Spleen (tissue), 11 donors: ENCODE measurements at regions not wholly inside any gene's neighbourhood (a gene's known extent, or its start where the extent isn't known, plus 50 kb on each side); places are given as distances from the start of the nearest gene placed in this dataset.

Experiments
- DNase-seq: peaks from one replicate; pipeline ENCODE4 v3.0.0-alpha.2; 2020
- H3K27ac ChIP-seq, 8 donors: fragments of 200-600 bp; sonication (generic) in 7 of 8; 1 replicate in 4 of 8; 2 replicates in 4 of 8; pipeline versions ENCODE4 v1.5.0 to v1.8.0; 2016 to 2021; ENCODE audit warnings: inconsistent platforms in 4 of 8, mild to moderate bottlenecking in 4 of 8, moderate library complexity in 1 of 8
- H3K27me3 ChIP-seq, 7 donors: fragments of 200-600 bp; sonication (generic) in 6 of 7; replicated peaks in 1 of 7; 1 replicate in 4 of 7; 2 replicates in 3 of 7; pipeline versions ENCODE4 v1.5.0 to v1.8.0; 2016 to 2021; ENCODE audit warnings: inconsistent platforms in 3 of 7, mild to moderate bottlenecking in 1 of 7
- H3K36me3 ChIP-seq, 6 donors: fragments of 200-600 bp; sonication (generic) in 5 of 6; 1 replicate in 4 of 6; 2 replicates in 2 of 6; pipeline versions ENCODE4 v1.5.0 to v1.8.0; 2016 to 2021; ENCODE audit warnings: inconsistent platforms in 2 of 6
- H3K4me1 ChIP-seq, 6 donors: fragments of 200-600 bp; sonication (generic) in 5 of 6; 1 replicate in 3 of 6; 2 replicates in 3 of 6; pipeline versions ENCODE4 v1.5.0 to v1.8.0; 2016 to 2021; ENCODE audit warnings: inconsistent platforms in 3 of 6
- H3K4me3 ChIP-seq, 8 donors: fragments of 200-600 bp; sonication (generic) in 7 of 8; 1 replicate in 4 of 8; 2 replicates in 4 of 8; pipeline versions ENCODE4 v1.5.0 to v1.8.0; 2016 to 2021; ENCODE audit warnings: inconsistent platforms in 4 of 8, mild to moderate bottlenecking in 4 of 8, moderate library complexity in 2 of 8
- H3K9me3 ChIP-seq, 8 donors: fragments of 200-600 bp; sonication (generic) in 7 of 8; 1 replicate in 4 of 8; 2 replicates in 4 of 8; pipeline versions ENCODE4 v1.5.0 to v1.8.0; 2016 to 2021; ENCODE audit warnings: inconsistent platforms in 4 of 8
- POLR2A ChIP-seq, 3 donors: fragments of 450-650 bp; IDR thresholded peaks; one replicate each; pipeline ENCODE4 v1.5.1; 2017; ENCODE audit warnings: antibody characterized with exemption in 3 of 3, mild to moderate bottlenecking in 1 of 3
- POLR2AphosphoS5 ChIP-seq, 3 donors: sonication (generic); formaldehyde crosslinking; IDR thresholded peaks; one replicate each; pipeline ENCODE4 v1.5.1; 2017; ENCODE audit warnings: antibody characterized with exemption in 3 of 3
- WGBS, 5 donors: extraction: QIAGEN DNeasy Blood & Tissue Kit in 3 of 5; methylation state at CpG; one replicate each; pipeline versions ENCODE4 v1.1.5 to v1.1.7; 2013 to 2018; 5-methylcytosine and 5-hydroxymethylcytosine counted together
- intact Hi-C: fragments of 100-400 bp; cut with DNase I; formaldehyde crosslinking; loops from one replicate; pipeline ENCODE4 v1.15.0; 2023; ENCODE audit warnings: low total_unique reads
- TF ChIP-seq, protein P1 (sequence below), 11 experiments: fragments of 200-600 bp in 7 of 11; fragments of 450-650 bp in 4 of 11; sonication (generic) in 4 of 11; IDR thresholded peaks in 8 of 11; conservative IDR thresholded peaks in 3 of 11; 1 replicate in 7 of 11; 2 replicates in 4 of 11; pipeline versions ENCODE4 v1.4.0 to v1.8.0; 2016 to 2021; ENCODE audit warnings: antibody characterized with exemption in 11 of 11, inconsistent platforms in 4 of 11, mild to moderate bottlenecking in 1 of 11
- donor health status: healthy with polysubstance abuse.
- donor health status: DM: no; HTN: no; CAD: no; lungs with moderate emphysema.
- donor health status: DM: no; HTN: no; CAD: no.
- donor health status: Bipolar disorder and iron deficiency.
- donor health status: healthy.
- donor health status: DM: no; HTN: no; CAD: no.
- donor health status: DM: yes; HTN: yes; CAD: no.

DNA sequence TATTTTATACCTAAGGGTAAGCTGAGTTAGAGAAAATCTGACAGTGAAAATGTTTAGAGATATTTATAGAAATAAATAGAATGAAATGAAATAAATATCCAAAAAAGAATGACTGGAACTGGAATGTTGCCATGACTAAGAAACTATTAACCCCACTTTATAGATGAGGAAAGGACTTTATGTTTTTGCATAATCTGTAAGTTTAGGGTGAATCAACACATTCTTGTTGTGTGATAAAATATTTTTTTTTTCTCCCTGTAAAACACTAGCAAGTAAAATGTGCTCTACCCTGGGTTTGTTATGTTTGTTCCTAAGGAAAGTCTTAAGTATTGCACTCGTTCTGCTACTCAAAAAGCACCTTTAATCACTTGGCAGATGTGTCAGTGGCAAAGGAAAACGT, 83.8 kb upstream of the KL start:
- Histone ChIP-seq H3K9me3 (peaks cover 0 to 14% (median 6%) of the 10 kb centered on the region in 8 donors), H3K36me3 (no peaks in the 10 kb centered on the region), H3K27ac (no peak overlapping the region), H3K27me3 (no peaks in the 10 kb centered on the region), H3K4me1 (no peaks in the 10 kb centered on the region), H3K4me3 (no peak overlapping the region)
- TF ChIP-seq, protein P1, sequence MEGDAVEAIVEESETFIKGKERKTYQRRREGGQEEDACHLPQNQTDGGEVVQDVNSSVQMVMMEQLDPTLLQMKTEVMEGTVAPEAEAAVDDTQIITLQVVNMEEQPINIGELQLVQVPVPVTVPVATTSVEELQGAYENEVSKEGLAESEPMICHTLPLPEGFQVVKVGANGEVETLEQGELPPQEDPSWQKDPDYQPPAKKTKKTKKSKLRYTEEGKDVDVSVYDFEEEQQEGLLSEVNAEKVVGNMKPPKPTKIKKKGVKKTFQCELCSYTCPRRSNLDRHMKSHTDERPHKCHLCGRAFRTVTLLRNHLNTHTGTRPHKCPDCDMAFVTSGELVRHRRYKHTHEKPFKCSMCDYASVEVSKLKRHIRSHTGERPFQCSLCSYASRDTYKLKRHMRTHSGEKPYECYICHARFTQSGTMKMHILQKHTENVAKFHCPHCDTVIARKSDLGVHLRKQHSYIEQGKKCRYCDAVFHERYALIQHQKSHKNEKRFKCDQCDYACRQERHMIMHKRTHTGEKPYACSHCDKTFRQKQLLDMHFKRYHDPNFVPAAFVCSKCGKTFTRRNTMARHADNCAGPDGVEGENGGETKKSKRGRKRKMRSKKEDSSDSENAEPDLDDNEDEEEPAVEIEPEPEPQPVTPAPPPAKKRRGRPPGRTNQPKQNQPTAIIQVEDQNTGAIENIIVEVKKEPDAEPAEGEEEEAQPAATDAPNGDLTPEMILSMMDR (IDR thresholded peaks at IDR 0.05 in 8 of 11, conservative IDR thresholded peaks at IDR 0.05 in 3 of 11) = no peak
- no peak for TF ChIP-seq POLR2A (IDR thresholded peaks at IDR 0.05)
- TF ChIP-seq POLR2AphosphoS5 (IDR thresholded peaks at IDR 0.05) = no peak
- intact Hi-C loops = no loop called here
- 68 to 86% (median 75%) methylated on average over 2 of the region's 2 CpGs for WGBS, 5 donors
- no peak for DNase-seq

DNA sequence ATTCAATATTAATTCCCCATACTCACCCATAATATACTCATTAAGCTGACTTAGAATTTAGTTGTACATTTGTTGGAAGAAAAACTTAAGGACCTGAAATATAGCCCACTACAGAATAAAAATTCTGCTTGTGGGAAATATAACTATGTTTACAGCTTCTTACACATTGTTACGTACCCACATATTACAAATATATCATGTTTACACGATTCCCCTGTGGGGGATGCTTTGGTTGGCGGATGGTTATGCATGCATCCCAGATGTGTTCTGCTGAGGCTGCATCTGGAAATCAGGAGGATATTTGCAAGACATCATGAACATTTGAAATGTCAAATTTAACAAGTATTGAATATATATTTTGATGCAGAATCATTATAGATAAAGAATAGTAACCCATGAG, 79.5 kb upstream of the KL start:
- Histone ChIP-seq H3K27ac (no peak overlapping the region), H3K9me3 (peaks cover 0 to 20% (median 8%) of the 10 kb centered on the region in 8 donors), H3K36me3 (no peaks in the 10 kb centered on the region), H3K4me1 (peaks cover 0 to 9% (median 0%) of the 10 kb centered on the region in 6 donors), H3K27me3 (no peaks in the 10 kb centered on the region), H3K4me3 (no peak overlapping the region)
- TF ChIP-seq POLR2AphosphoS5 (IDR thresholded peaks at IDR 0.05) = no peak
- no peak for TF ChIP-seq POLR2A (IDR thresholded peaks at IDR 0.05)
- TF ChIP-seq, protein P1 (IDR thresholded peaks at IDR 0.05 in 8 of 11, conservative IDR thresholded peaks at IDR 0.05 in 3 of 11) = no peak
- WGBS, 5 donors = 83 to 96% (median 94%) methylated on average over 3 of the region's 3 CpGs
- intact Hi-C loops = no loop called here
- DNase-seq = no peak

DNA sequence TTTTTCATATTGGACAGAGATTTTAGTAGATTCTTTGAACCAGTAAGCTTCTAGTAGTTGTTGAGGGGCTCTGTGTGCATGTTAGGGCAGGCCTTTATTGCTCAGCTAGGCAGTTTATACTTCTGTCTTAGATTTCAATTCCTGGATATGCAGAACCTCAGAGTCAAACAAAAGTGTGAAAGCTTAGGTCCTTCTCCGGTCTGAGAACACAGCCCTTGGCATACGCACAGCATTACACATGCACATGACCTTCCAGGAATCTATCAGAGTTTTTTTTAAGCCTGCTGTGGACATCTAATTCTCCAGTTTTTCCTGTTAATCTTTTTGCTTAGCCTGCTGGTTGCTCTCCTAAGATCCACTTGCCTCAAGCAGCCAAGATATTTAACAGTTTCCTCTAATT, 77.9 kb upstream of the KL start:
- H3K36me3 ChIP-seq = no peaks in the 10 kb centered on the region
- H3K4me1 ChIP-seq = peaks cover 0 to 9% (median 0%) of the 10 kb centered on the region in 6 donors
- 83 to 94% (median 86%) methylated on average over 2 of the region's 2 CpGs for WGBS, 5 donors
- intact Hi-C loops = no loop called here
- no peaks in the 10 kb centered on the region for H3K27me3 ChIP-seq
- H3K27ac ChIP-seq = no peak overlapping the region
- TF ChIP-seq POLR2AphosphoS5 (IDR thresholded peaks at IDR 0.05) (no peak), POLR2A (IDR thresholded peaks at IDR 0.05) (no peak)
- TF ChIP-seq, protein P1 (IDR thresholded peaks at IDR 0.05 in 8 of 11, conservative IDR thresholded peaks at IDR 0.05 in 3 of 11) = no peak
- DNase-seq = no peak
- H3K4me3 ChIP-seq = no peak overlapping the region
- H3K9me3 ChIP-seq = peaks cover 0 to 16% (median 7%) of the 10 kb centered on the region in 8 donors

DNA sequence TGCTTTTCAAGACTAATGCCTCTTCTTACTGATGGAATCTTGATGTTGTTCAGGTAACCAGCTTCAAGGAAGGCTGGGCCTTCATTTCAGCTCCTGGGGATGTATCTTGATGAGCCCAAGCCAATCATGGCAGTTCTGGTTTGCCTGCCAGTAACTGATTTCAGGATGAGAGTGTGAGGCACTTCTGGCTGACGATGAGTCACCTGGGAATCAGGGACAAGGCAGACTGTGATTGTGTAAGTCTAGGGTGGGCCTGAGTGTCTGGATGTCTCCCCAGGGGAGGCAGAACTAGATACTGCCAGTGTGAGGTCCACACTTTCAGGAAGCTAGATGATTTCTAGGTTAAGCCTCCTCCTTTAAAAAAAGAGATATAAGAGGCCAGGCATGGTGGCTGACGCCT, 77.3 kb upstream of the KL start:
- intact Hi-C loops = no loop called here
- Histone ChIP-seq H3K4me3 (no peak overlapping the region), H3K9me3 (peaks cover 0 to 16% (median 7%) of the 10 kb centered on the region in 8 donors), H3K27ac (no peak overlapping the region), H3K27me3 (no peaks in the 10 kb centered on the region), H3K4me1 (peaks cover 0 to 9% (median 0%) of the 10 kb centered on the region in 6 donors), H3K36me3 (no peaks in the 10 kb centered on the region)
- no peak for DNase-seq
- WGBS, 5 donors = 88 to 97% (median 91%) methylated on average over 2 of the region's 2 CpGs
- TF ChIP-seq, protein P1 (IDR thresholded peaks at IDR 0.05 in 8 of 11, conservative IDR thresholded peaks at IDR 0.05 in 3 of 11) = no peak
- TF ChIP-seq POLR2A (IDR thresholded peaks at IDR 0.05) (no peak), POLR2AphosphoS5 (IDR thresholded peaks at IDR 0.05) (no peak)
